HFF-Myc (cell line): ENCODE measurements at regions not wholly inside any gene's neighbourhood (a gene's known extent, or its start where the extent isn't known, plus 50 kb on each side); places are given as distances from the start of the nearest gene placed in this dataset.

Experiments
- DNase-seq: peaks from one replicate; pipeline ENCODE4 v3.0.0-alpha.2; 2011; ENCODE audit warnings: low read depth; ENCODE audit errors: extremely low read depth
- H3K4me3 ChIP-seq: replicated peaks from 2 replicates; pipeline ENCODE4 v1.5.1; 2011; ENCODE audit warnings: low read depth, mild to moderate bottlenecking, control low read depth, low read length
- CTCF ChIP-seq: IDR thresholded peaks from 2 replicates; pipeline ENCODE4 v1.5.1; 2012; ENCODE audit warnings: mild to moderate bottlenecking, low read depth, low read length, control low read depth; ENCODE audit errors: missing control alignments

DNA sequence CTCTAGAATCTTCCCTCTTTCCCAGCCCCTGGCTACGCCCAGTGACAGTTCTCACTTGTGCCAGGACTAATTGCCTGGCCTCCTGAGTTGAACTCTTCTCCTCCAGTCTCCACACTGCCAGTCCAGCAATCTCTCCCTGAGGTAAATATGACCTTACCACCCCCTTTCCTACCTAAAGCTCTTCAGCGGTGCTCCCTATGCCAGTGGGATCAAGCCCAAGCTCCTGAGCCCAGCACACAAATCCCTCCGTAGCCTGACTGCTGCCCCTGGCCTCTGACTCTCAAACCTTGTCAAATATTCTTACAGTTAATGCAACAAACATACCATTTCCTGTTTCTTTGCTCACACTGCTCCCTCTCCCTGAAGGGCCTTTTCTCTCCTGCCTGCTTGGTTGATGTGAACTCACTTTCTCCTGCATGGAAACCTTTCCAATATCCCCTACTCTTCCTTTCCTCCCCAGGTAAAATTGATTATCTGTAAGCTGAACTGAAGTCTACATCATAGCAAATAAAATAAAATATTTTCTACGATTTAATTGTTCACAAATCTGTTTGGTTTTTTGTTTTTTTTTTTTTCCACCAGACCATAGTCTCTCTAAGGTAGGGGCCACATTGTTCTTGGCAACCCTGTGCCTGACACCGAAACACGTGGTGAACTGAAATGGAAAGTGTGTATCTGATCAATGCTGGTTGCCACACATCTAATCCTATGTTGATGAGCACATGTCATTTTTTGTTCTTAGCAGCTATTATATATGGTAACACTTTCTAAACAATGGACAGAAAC lies 147.5 kb downstream of the SLC38A6 start:
- no peak for DNase-seq
- H3K4me3 ChIP-seq: no peak overlapping the region
- TF ChIP-seq CTCF: no peak

DNA sequence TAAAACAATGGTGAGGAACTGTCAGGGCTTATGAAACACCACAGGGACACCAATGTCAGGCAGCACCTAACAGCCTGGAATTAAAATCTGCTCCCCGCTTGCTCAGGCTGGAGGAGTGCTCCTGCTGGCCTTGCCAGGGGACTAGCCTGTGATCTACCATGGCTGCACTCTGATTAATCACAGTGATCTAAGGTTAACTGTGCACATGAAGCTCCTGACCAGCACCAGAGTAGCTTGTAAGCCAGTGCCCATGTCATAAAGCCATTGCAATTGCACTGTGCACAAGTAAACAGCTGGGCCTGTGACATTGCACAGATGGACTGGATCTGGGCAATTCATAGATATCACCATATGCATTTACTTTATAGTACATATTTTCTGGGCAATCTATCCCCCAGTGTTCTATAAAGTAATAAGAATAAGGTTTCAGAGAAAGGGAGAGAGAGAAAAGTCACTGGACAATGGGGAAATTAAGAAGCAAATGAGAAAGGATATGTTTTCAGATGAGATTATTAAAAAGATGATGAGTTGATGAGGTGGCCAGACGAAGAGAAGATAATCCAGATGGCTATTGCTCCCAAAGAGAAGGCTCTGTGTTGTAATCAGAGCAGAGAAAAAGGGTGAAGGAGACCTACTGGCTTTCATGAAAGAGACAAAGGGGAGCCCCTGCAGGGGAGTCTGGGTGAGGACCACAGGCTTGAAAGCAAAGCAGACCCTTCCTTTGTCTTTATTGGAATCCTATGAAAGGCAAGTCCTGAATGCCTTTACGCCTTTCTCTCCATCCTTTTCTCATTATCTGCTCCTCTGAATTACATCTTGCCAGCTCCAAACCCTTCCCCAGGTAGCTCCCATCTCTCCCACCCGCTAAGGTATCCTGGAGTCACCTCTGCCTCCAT lies 145.8 kb downstream of the SLC38A6 start:
- DNase-seq: no peak
- TF ChIP-seq CTCF: no peak

DNA sequence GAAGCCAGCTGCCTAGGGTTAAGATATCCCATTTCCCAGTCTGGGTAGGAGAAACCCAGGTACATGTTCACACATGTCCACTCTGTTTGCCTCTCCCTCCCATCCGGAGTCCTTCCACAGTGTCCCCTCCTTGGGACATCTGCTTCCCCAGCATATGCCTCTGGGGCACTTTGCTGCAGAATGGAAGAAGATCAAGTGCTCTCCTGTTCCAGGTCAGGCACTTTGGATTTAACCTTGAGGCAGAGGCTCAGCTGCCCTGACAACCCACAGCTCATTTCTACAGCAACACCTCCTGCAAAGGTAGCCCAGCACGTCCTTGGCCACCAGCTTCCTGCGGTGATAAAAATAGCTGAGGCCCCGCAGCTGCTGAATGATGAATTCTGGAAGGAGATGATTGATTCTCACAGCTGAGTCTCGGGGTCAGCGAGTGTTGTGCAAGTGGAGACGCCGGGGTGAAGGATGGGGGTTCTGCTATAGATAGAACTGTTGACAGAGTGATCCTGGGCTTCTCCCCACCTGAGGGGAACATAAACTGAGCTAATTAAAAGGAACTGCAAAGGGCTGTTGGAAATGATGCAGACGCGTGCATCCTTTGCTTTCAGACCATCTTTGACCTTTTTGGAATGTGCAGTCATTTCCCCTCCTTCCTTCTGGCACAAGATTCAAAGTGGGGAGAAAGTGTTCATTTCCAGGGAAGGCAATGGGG lies 145.0 kb downstream of the SLC38A6 start:
- DNase-seq: no peak
- H3K4me3 ChIP-seq: no peak overlapping the region
- TF ChIP-seq CTCF: no peak

More for the DNA sequence above, 145.8 kb downstream of the SLC38A6 start:
- H3K4me3 ChIP-seq: no peak overlapping the region

GRCh38 chr14:61125041-61125866 lies 144.2 kb downstream of the SLC38A6 start:
- H3K4me3 ChIP-seq: no peak overlapping the region
- DNase-seq: no peak
- TF ChIP-seq CTCF: no peak

DNA sequence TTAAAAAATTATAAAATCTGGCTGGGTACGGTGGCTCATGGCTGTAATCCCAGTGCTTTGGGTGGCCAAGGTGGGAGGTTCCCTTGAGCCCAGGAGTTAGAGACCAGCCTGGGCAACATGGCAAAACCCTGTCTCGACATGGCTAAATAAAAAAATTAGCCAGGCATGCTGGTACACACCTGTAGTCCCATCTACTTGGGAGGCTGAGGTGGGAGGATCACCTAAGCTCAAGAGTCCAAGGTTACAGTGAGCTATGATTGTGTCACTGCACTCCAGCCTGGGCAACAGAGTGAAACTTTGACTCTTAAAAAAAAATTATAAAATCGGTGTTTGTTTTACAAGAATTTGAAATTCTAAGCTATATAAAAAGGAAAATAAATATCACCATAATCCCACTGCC lies 141.8 kb downstream of the SLC38A6 start:
- TF ChIP-seq CTCF: no peak
- DNase-seq: no peak
- H3K4me3 ChIP-seq: no peak overlapping the region

GRCh38 chr14:61121355-61121787 lies 140.3 kb downstream of the SLC38A6 start:
- H3K4me3 ChIP-seq: no peak overlapping the region
- DNase-seq: no peak

More at GRCh38 chr14:61121355-61121787, 140.3 kb downstream of the SLC38A6 start:
- TF ChIP-seq CTCF: no peak
